ENCODE measurements at regions not wholly inside any gene's neighbourhood (a gene's known extent, or its start where the extent isn't known, plus 50 kb on each side); places are given as distances from the start of the nearest gene placed in this dataset.

GRCh38 chr17:64750891-64751677 is 89.0 kb upstream of the SMURF2 start:
- no peak overlapping the region for H2AFZ ChIP-seq (ENCODE audit: low read depth, low read length)
- no peak overlapping the region for H3K4me3 ChIP-seq (ENCODE audit: insufficient read depth in 1 of 2, low read depth in 1 of 2, low read length in 2 of 2)
- no peaks in the 10 kb centered on the region for H3K27me3 ChIP-seq (ENCODE audit: control insufficient read depth in 1 of 2, insufficient read depth in 1 of 2, low read length in 2 of 2)
- H4K8ac ChIP-seq (ENCODE audit: low read length) = no peak overlapping the region
- no peak overlapping the region for H3K23ac ChIP-seq (ENCODE audit: low read length in 2 of 2)
- H3K4me2 ChIP-seq (ENCODE audit: low read length, poor library complexity, severe bottlenecking) = no peak overlapping the region
- no peak overlapping the region for H4K91ac ChIP-seq (ENCODE audit: low read length)
- no peak overlapping the region for H2AK5ac ChIP-seq (ENCODE audit: low read length, severe bottlenecking)
- no peak overlapping the region for H3K14ac ChIP-seq (ENCODE audit: low read length in 2 of 2)
- H3K9ac ChIP-seq (ENCODE audit: low read length) = no peak overlapping the region
- no peak overlapping the region for H2BK5ac ChIP-seq (ENCODE audit: low read depth, low read length, poor library complexity, severe bottlenecking)
- peaks cover 3% of the 10 kb centered on the region for H3K4me1 ChIP-seq (ENCODE audit: control insufficient read depth, insufficient read depth, low read depth, low read length)
- no peak overlapping the region for H2BK15ac ChIP-seq (ENCODE audit: low read depth, poor library complexity, severe bottlenecking)
- peaks cover 18 to 68% of the 10 kb centered on the region in 2 experiments for H3K36me3 ChIP-seq (ENCODE audit: control insufficient read depth in 1 of 2, insufficient read depth in 2 of 2, low read depth in 1 of 2, low read length in 2 of 2)
- no peak overlapping the region for H3K18ac ChIP-seq (ENCODE audit: low read depth in 1 of 2, low read length in 2 of 2)
- H3K4ac ChIP-seq (ENCODE audit: low read depth in 1 of 2, low read length in 2 of 2) = no peak overlapping the region
- H3K79me1 ChIP-seq (replicated peaks; ENCODE audit: low read length, poor library complexity, severe bottlenecking) = no peaks in the 10 kb centered on the region
- no peaks in the 10 kb centered on the region for H3K9me3 ChIP-seq (ENCODE audit: control insufficient read depth, low read length)
- no peak overlapping the region for H2BK120ac ChIP-seq (ENCODE audit: low read depth, low read length)
- DNase-seq = no peak
- H2BK12ac ChIP-seq (ENCODE audit: low read length in 2 of 2) = no peak overlapping the region
- H3K27ac ChIP-seq (ENCODE audit: low read length, poor library complexity, severe bottlenecking) = no peak overlapping the region
- 97% methylated on average over 9 of the region's 14 CpGs for WGBS

DNA sequence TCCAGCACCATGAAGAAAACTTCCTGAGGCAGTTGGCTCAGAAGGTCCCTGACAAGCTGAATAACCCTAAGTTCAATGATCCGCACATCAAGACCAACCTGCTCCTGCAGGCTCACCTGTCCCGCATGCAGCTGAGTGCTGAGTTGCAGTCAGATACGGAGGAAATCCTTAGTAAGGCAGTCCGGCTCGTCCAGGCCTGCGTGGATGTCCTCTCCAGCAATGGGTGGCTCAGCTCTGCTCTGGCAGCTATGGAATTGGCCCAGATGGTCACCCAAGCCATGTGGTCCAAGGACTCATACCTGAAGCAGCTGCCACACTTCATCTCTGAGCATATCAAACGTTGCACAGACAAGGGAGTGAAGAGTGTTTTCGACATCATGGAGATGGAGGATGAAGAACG is 88.4 kb upstream of the SMURF2 start:
- peaks cover 3% of the 10 kb centered on the region for H3K4me1 ChIP-seq (ENCODE audit: control insufficient read depth, insufficient read depth, low read depth, low read length)
- no peak overlapping the region for H2AK5ac ChIP-seq (ENCODE audit: low read length, severe bottlenecking)
- no peaks in the 10 kb centered on the region for H3K27me3 ChIP-seq (ENCODE audit: control insufficient read depth in 1 of 2, insufficient read depth in 1 of 2, low read length in 2 of 2)
- no peak overlapping the region for H4K91ac ChIP-seq (ENCODE audit: low read length)
- no peak overlapping the region for H2BK5ac ChIP-seq (ENCODE audit: low read depth, low read length, poor library complexity, severe bottlenecking)
- H2BK12ac ChIP-seq (ENCODE audit: low read length in 2 of 2) = no peak overlapping the region
- no peak overlapping the region for H3K4ac ChIP-seq (ENCODE audit: low read depth in 1 of 2, low read length in 2 of 2)
- H3K9ac ChIP-seq (ENCODE audit: low read length) = no peak overlapping the region
- H3K14ac ChIP-seq (ENCODE audit: low read length in 2 of 2) = no peak overlapping the region
- H4K8ac ChIP-seq (ENCODE audit: low read length) = no peak overlapping the region
- 99% methylated on average over 9 of the region's 9 CpGs for WGBS
- peaks cover 15 to 62% of the 10 kb centered on the region in 2 experiments for H3K36me3 ChIP-seq (ENCODE audit: control insufficient read depth in 1 of 2, insufficient read depth in 2 of 2, low read depth in 1 of 2, low read length in 2 of 2)
- H2BK120ac ChIP-seq (ENCODE audit: low read depth, low read length) = no peak overlapping the region
- H3K4me2 ChIP-seq (ENCODE audit: low read length, poor library complexity, severe bottlenecking) = no peak overlapping the region
- no peak overlapping the region for H2AFZ ChIP-seq (ENCODE audit: low read depth, low read length)
- no peaks in the 10 kb centered on the region for H3K9me3 ChIP-seq (ENCODE audit: control insufficient read depth, low read length)
- no peak overlapping the region for H3K23ac ChIP-seq (ENCODE audit: low read length in 2 of 2)
- DNase-seq = no peak
- no peak overlapping the region for H3K4me3 ChIP-seq (ENCODE audit: insufficient read depth in 1 of 2, low read depth in 1 of 2, low read length in 2 of 2)
- no peak overlapping the region for H3K18ac ChIP-seq (ENCODE audit: low read depth in 1 of 2, low read length in 2 of 2)
- H3K27ac ChIP-seq (ENCODE audit: low read length, poor library complexity, severe bottlenecking) = no peak overlapping the region
- H2BK15ac ChIP-seq (ENCODE audit: low read depth, poor library complexity, severe bottlenecking) = no peak overlapping the region
- H3K79me1 ChIP-seq (replicated peaks; ENCODE audit: low read length, poor library complexity, severe bottlenecking) = no peaks in the 10 kb centered on the region

- WGBS = 95% methylated on average over 3 of the region's 4 CpGs
- Histone ChIP-seq H3K9ac (ENCODE audit: low read length) (no peak overlapping the region), H3K9me3 (ENCODE audit: control insufficient read depth, low read length) (no peaks in the 10 kb centered on the region), H3K27ac (ENCODE audit: low read length, poor library complexity, severe bottlenecking) (no peak overlapping the region), H4K8ac (ENCODE audit: low read length) (no peak overlapping the region), H3K4me2 (ENCODE audit: low read length, poor library complexity, severe bottlenecking) (no peak overlapping the region), H2AK5ac (ENCODE audit: low read length, severe bottlenecking) (no peak overlapping the region), H3K14ac (ENCODE audit: low read length in 2 of 2) (no peak overlapping the region), H3K23ac (ENCODE audit: low read length in 2 of 2) (no peak overlapping the region), H3K18ac (ENCODE audit: low read depth in 1 of 2, low read length in 2 of 2) (no peak overlapping the region), H2AFZ (ENCODE audit: low read depth, low read length) (no peak overlapping the region), H2BK15ac (ENCODE audit: low read depth, poor library complexity, severe bottlenecking) (no peak overlapping the region), H3K4me1 (ENCODE audit: control insufficient read depth, insufficient read depth, low read depth, low read length) (peaks cover 3% of the 10 kb centered on the region), H2BK12ac (ENCODE audit: low read length in 2 of 2) (no peak overlapping the region), H3K36me3 (ENCODE audit: control insufficient read depth in 1 of 2, insufficient read depth in 2 of 2, low read depth in 1 of 2, low read length in 2 of 2) (peaks cover 11 to 50% of the 10 kb centered on the region in 2 experiments), H2BK120ac (ENCODE audit: low read depth, low read length) (no peak overlapping the region), H2BK5ac (ENCODE audit: low read depth, low read length, poor library complexity, severe bottlenecking) (no peak overlapping the region), H4K91ac (ENCODE audit: low read length) (no peak overlapping the region), H3K4me3 (ENCODE audit: insufficient read depth in 1 of 2, low read depth in 1 of 2, low read length in 2 of 2) (no peak overlapping the region), H3K79me1 (replicated peaks; ENCODE audit: low read length, poor library complexity, severe bottlenecking) (no peaks in the 10 kb centered on the region), H3K27me3 (ENCODE audit: control insufficient read depth in 1 of 2, insufficient read depth in 1 of 2, low read length in 2 of 2) (no peaks in the 10 kb centered on the region), H3K4ac (ENCODE audit: low read depth in 1 of 2, low read length in 2 of 2) (no peak overlapping the region)
- DNase-seq = no peak
Measured at GRCh38 chr17:64749306-64749705, 87.2 kb upstream of the SMURF2 start.

- Histone ChIP-seq H4K91ac (ENCODE audit: low read length) (no peak overlapping the region), H2AFZ (ENCODE audit: low read depth, low read length) (no peak overlapping the region), H3K79me1 (replicated peaks; ENCODE audit: low read length, poor library complexity, severe bottlenecking) (no peaks in the 10 kb centered on the region), H3K27ac (ENCODE audit: low read length, poor library complexity, severe bottlenecking) (peak overlapping the region; percentile 77), H2BK5ac (ENCODE audit: low read depth, low read length, poor library complexity, severe bottlenecking) (no peak overlapping the region), H3K23ac (ENCODE audit: low read length in 2 of 2) (no peak overlapping the region), H4K8ac (ENCODE audit: low read length) (no peak overlapping the region), H2BK120ac (ENCODE audit: low read depth, low read length) (no peak overlapping the region), H2BK12ac (ENCODE audit: low read length in 2 of 2) (no peak overlapping the region), H3K4me3 (ENCODE audit: insufficient read depth in 1 of 2, low read depth in 1 of 2, low read length in 2 of 2) (peak overlapping the region in 1 of 2 experiments; percentile 52), H3K27me3 (ENCODE audit: control insufficient read depth in 1 of 2, insufficient read depth in 1 of 2, low read length in 2 of 2) (no peaks in the 10 kb centered on the region), H3K4me1 (ENCODE audit: control insufficient read depth, insufficient read depth, low read depth, low read length) (peaks cover 3% of the 10 kb centered on the region), H3K36me3 (ENCODE audit: control insufficient read depth in 1 of 2, insufficient read depth in 2 of 2, low read depth in 1 of 2, low read length in 2 of 2) (peaks cover 11 to 37% of the 10 kb centered on the region in 2 experiments), H3K9me3 (ENCODE audit: control insufficient read depth, low read length) (no peaks in the 10 kb centered on the region), H3K4ac (ENCODE audit: low read depth in 1 of 2, low read length in 2 of 2) (peak overlapping the region in 1 of 2 experiments; percentile 0), H3K14ac (ENCODE audit: low read length in 2 of 2) (no peak overlapping the region), H3K4me2 (ENCODE audit: low read length, poor library complexity, severe bottlenecking) (no peak overlapping the region), H2AK5ac (ENCODE audit: low read length, severe bottlenecking) (no peak overlapping the region), H2BK15ac (ENCODE audit: low read depth, poor library complexity, severe bottlenecking) (no peak overlapping the region), H3K9ac (ENCODE audit: low read length) (peak overlapping the region; percentile 87), H3K18ac (ENCODE audit: low read depth in 1 of 2, low read length in 2 of 2) (peak overlapping the region in 1 of 2 experiments; percentile 28)
- peak; percentile 70 for DNase-seq
- 61% methylated on average over 4 of the region's 7 CpGs for WGBS
Measured at GRCh38 chr17:64747938-64748540, 85.9 kb upstream of the SMURF2 start.
